Panc1 (cell line): ENCODE measurements at regions not wholly inside any gene's neighbourhood (a gene's known extent, or its start where the extent isn't known, plus 50 kb on each side); places are given as distances from the start of the nearest gene placed in this dataset.

Source experiments
- POLR2AphosphoS5 ChIP-seq: IDR thresholded peaks from 2 replicates; pipeline ENCODE4 v1.6.1; 2012; ENCODE audit warnings: mild to moderate bottlenecking, low read depth, low read length, moderate library complexity
- SIN3A ChIP-seq: IDR thresholded peaks from 2 replicates; pipeline ENCODE4 v1.6.1; 2012; ENCODE audit warnings: low read depth, mild to moderate bottlenecking, low read length, moderate library complexity, borderline replicate concordance; ENCODE audit not compliant: insufficient read depth
- TF ChIP-seq, protein P1 (sequence below): fragments of 450-650 bp; IDR thresholded peaks from 2 replicates; pipeline ENCODE4 v1.5.1; 2017; ENCODE audit warnings: mild to moderate bottlenecking
- TF ChIP-seq, protein P2 (sequence below), 2 experiments: IDR thresholded peaks; 2 replicates each; pipeline ENCODE4 v1.6.1; 2011 to 2012; ENCODE audit warnings: low read depth in 2 of 2, control low read depth in 1 of 2, low read length in 1 of 2, mild to moderate bottlenecking in 1 of 2, moderate library complexity in 1 of 2; ENCODE audit not compliant: insufficient read depth in 1 of 2

DNA sequence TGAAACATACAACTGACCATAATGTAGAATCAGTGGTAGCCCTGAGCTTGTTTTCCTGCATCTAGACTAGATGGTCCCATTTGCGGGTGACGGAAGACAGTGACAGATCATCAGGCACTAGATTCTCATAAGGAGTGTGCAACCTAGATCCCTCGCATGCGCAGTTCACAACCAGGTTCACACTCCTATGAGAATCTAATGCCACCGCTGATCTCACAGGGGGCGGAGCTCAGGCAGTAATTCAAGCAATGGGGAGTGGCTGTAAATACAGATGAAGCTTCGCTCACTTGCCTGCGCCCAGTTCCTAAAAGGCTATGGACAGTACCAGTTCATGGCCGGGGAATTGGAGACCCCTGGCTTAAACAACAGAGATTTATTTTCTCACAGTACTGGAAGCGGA is 656.3 kb downstream of the HS3ST4 start:
- TF ChIP-seq, protein P1, sequence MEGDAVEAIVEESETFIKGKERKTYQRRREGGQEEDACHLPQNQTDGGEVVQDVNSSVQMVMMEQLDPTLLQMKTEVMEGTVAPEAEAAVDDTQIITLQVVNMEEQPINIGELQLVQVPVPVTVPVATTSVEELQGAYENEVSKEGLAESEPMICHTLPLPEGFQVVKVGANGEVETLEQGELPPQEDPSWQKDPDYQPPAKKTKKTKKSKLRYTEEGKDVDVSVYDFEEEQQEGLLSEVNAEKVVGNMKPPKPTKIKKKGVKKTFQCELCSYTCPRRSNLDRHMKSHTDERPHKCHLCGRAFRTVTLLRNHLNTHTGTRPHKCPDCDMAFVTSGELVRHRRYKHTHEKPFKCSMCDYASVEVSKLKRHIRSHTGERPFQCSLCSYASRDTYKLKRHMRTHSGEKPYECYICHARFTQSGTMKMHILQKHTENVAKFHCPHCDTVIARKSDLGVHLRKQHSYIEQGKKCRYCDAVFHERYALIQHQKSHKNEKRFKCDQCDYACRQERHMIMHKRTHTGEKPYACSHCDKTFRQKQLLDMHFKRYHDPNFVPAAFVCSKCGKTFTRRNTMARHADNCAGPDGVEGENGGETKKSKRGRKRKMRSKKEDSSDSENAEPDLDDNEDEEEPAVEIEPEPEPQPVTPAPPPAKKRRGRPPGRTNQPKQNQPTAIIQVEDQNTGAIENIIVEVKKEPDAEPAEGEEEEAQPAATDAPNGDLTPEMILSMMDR = no peak
- TF ChIP-seq POLR2AphosphoS5 = no peak
- no peak for TF ChIP-seq SIN3A
- TF ChIP-seq, protein P2, sequence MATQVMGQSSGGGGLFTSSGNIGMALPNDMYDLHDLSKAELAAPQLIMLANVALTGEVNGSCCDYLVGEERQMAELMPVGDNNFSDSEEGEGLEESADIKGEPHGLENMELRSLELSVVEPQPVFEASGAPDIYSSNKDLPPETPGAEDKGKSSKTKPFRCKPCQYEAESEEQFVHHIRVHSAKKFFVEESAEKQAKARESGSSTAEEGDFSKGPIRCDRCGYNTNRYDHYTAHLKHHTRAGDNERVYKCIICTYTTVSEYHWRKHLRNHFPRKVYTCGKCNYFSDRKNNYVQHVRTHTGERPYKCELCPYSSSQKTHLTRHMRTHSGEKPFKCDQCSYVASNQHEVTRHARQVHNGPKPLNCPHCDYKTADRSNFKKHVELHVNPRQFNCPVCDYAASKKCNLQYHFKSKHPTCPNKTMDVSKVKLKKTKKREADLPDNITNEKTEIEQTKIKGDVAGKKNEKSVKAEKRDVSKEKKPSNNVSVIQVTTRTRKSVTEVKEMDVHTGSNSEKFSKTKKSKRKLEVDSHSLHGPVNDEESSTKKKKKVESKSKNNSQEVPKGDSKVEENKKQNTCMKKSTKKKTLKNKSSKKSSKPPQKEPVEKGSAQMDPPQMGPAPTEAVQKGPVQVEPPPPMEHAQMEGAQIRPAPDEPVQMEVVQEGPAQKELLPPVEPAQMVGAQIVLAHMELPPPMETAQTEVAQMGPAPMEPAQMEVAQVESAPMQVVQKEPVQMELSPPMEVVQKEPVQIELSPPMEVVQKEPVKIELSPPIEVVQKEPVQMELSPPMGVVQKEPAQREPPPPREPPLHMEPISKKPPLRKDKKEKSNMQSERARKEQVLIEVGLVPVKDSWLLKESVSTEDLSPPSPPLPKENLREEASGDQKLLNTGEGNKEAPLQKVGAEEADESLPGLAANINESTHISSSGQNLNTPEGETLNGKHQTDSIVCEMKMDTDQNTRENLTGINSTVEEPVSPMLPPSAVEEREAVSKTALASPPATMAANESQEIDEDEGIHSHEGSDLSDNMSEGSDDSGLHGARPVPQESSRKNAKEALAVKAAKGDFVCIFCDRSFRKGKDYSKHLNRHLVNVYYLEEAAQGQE (IDR thresholded peaks at IDR 0.05; ENCODE audit: insufficient read depth in 1 of 2, low read depth in 2 of 2, low read length in 1 of 2) = no peak
